Neural progenitor cell (in vitro differentiated cells): ENCODE measurements at regions not wholly inside any gene's neighbourhood (a gene's known extent, or its start where the extent isn't known, plus 50 kb on each side); places are given as distances from the start of the nearest gene placed in this dataset.

Experiments used
- DNase-seq: peaks from one replicate; pipeline ENCODE4 v3.0.0-alpha.2; 2016; ENCODE audit warnings: low spot score
- H2AFZ ChIP-seq: fragments of 200-600 bp; sonication (generic); replicated peaks from 2 replicates; pipeline ENCODE4 v1.6.1; 2016; ENCODE audit warnings: antibody characterized with exemption
- H3F3A ChIP-seq: fragments of 200-600 bp; sonication (generic); 2 replicates; pipeline ENCODE4 v1.6.1; 2016; ENCODE audit warnings: antibody characterized with exemption, low read depth
- H3K27ac ChIP-seq: fragments of 200-600 bp; sonication (generic); 2 replicates; pipeline ENCODE4 v1.5.1; 2016; ENCODE audit warnings: mild to moderate bottlenecking
- H3K27me3 ChIP-seq: fragments of 200-600 bp; sonication (generic); 2 replicates; pipeline ENCODE4 v1.6.1; 2016; ENCODE audit warnings: mild to moderate bottlenecking, moderate library complexity
- H3K36me3 ChIP-seq: fragments of 200-600 bp; sonication (generic); 2 replicates; pipeline ENCODE4 v1.5.1; 2016
- H3K4me1 ChIP-seq: fragments of 200-600 bp; sonication (generic); 2 replicates; pipeline ENCODE4 v1.6.1; 2016; ENCODE audit warnings: mixed run types
- H3K4me2 ChIP-seq: fragments of 200-600 bp; sonication (generic); 2 replicates; pipeline ENCODE4 v1.6.1; 2016
- H3K4me3 ChIP-seq: fragments of 200-600 bp; sonication (generic); 2 replicates; pipeline ENCODE4 v1.5.1; 2016
- H3K79me2 ChIP-seq: fragments of 200-600 bp; sonication (generic); 2 replicates; pipeline ENCODE4 v1.6.1; 2016; ENCODE audit warnings: low read depth
- H3K9ac ChIP-seq: fragments of 200-600 bp; sonication (generic); 2 replicates; pipeline ENCODE4 v1.6.1; 2016
- H3K9me3 ChIP-seq: fragments of 200-600 bp; sonication (generic); 2 replicates; pipeline ENCODE4 v1.5.1; 2016; ENCODE audit warnings: low read depth
- H4K20me1 ChIP-seq: fragments of 200-600 bp; sonication (generic); 2 replicates; pipeline ENCODE4 v1.6.1; 2016; ENCODE audit warnings: low read depth
- H3K27ac Mint-ChIP-seq: 3 replicates; pipeline ENCODE4 v1.8.0; 2021; ENCODE audit warnings: mixed read lengths
- H3K27me3 Mint-ChIP-seq: 2 replicates; pipeline ENCODE4 v1.8.0; 2022; ENCODE audit warnings: low read depth, mild to moderate bottlenecking, inconsistent platforms, moderate library complexity, mixed read lengths; ENCODE audit not compliant: insufficient read depth
- H3K36me3 Mint-ChIP-seq: 3 replicates; pipeline ENCODE4 v1.8.0; 2021; ENCODE audit warnings: mixed read lengths
- H3K4me1 Mint-ChIP-seq: 3 replicates; pipeline ENCODE4 v1.8.0; 2021; ENCODE audit warnings: mixed read lengths
- H3K4me3 Mint-ChIP-seq: 3 replicates; pipeline ENCODE4 v1.8.0; 2021; ENCODE audit warnings: mild to moderate bottlenecking, moderate library complexity, mixed read lengths
- H3K9me3 Mint-ChIP-seq: 3 replicates; pipeline ENCODE4 v1.8.0; 2020; ENCODE audit warnings: mixed read lengths
- EZH2 ChIP-seq: fragments of 200-600 bp; sonication (generic); IDR thresholded peaks from 2 replicates; pipeline ENCODE4 v1.6.1; 2017; ENCODE audit warnings: antibody characterized with exemption, mild to moderate bottlenecking, moderate library complexity
- EZH2phosphoT487 ChIP-seq: fragments of 200-600 bp; sonication (generic); IDR thresholded peaks from 2 replicates; pipeline ENCODE4 v1.6.1; 2017; ENCODE audit warnings: antibody characterized with exemption
- TF ChIP-seq, protein P1 (sequence below): fragments of 200-600 bp; sonication (generic); IDR thresholded peaks from 2 replicates; pipeline ENCODE4 v1.5.1; 2017; ENCODE audit warnings: antibody characterized with exemption, mild to moderate bottlenecking

DNA sequence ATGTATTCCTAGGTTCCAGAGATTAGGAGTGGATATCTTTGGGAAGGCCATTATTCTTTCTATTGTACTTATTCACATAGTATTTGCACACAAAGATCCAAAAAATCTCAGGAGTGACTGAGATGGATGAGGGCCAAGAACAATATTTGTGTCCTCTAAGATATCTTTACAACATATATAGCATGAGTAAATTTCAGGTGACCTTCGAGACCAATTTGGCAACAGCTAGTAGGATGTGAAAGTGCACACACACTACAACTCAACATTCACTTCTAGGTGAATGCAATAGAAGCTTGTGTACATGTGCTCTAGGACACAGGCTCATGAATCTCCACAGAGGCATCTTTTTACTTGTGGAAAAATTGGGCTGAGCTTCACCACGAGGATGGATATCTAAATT, 224.0 kb downstream of the C1orf94 start:
- H2AFZ ChIP-seq = no peak overlapping the region
- H3K9me3 Mint-ChIP-seq = no peaks in the 10 kb centered on the region
- H3K27ac ChIP-seq = no peak overlapping the region
- H3F3A ChIP-seq = no peaks in the 10 kb centered on the region
- H3K27me3 ChIP-seq = peaks cover 3% of the 10 kb centered on the region
- DNase-seq = no peak
- no peaks in the 10 kb centered on the region for H3K36me3 Mint-ChIP-seq
- H4K20me1 ChIP-seq = no peaks in the 10 kb centered on the region
- no peaks in the 10 kb centered on the region for H3K79me2 ChIP-seq
- H3K4me3 ChIP-seq = no peak overlapping the region
- no peaks in the 10 kb centered on the region for H3K9me3 ChIP-seq
- no peaks in the 10 kb centered on the region for H3K27me3 Mint-ChIP-seq
- no peak overlapping the region for H3K27ac Mint-ChIP-seq
- H3K9ac ChIP-seq = no peak overlapping the region
- H3K4me1 Mint-ChIP-seq = no peaks in the 10 kb centered on the region
- TF ChIP-seq EZH2phosphoT487 = no peak
- TF ChIP-seq EZH2 = no peak
- H3K4me2 ChIP-seq = no peak overlapping the region
- H3K4me1 ChIP-seq = no peaks in the 10 kb centered on the region
- H3K4me3 Mint-ChIP-seq = no peak overlapping the region
- H3K36me3 ChIP-seq = no peaks in the 10 kb centered on the region

DNA sequence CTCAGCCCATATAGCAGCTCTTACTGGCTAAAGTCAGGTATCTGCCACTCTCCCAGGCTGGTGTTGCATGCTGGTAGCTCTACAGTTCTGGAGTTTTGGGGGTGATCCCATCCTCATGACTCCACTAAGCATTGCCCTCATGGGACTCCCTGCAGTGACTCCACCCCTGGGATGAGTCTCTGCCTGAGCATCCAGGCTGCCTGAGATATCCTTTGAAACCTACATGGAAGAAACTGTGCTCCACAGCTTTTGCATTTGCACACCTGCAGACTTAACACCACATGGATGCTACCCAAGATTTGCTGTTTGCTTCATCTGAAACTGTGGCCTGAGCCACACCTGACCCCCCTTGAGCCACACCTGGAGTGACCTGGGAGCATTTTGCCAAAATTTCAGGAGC, 226.4 kb downstream of the C1orf94 start:
- Mint-ChIP-seq H3K4me3 (no peak overlapping the region), H3K27ac (no peak overlapping the region), H3K4me1 (peaks cover 2% of the 10 kb centered on the region), H3K36me3 (no peaks in the 10 kb centered on the region), H3K9me3 (no peaks in the 10 kb centered on the region), H3K27me3 (no peaks in the 10 kb centered on the region)
- Histone ChIP-seq H3K27me3 (no peaks in the 10 kb centered on the region), H3K27ac (no peak overlapping the region), H2AFZ (no peak overlapping the region), H3K36me3 (no peaks in the 10 kb centered on the region), H3F3A (no peaks in the 10 kb centered on the region), H3K4me2 (no peak overlapping the region), H3K4me1 (no peaks in the 10 kb centered on the region), H3K79me2 (no peaks in the 10 kb centered on the region), H3K9ac (no peak overlapping the region), H3K9me3 (no peaks in the 10 kb centered on the region), H4K20me1 (no peaks in the 10 kb centered on the region), H3K4me3 (no peak overlapping the region)
- TF ChIP-seq EZH2 (no peak), EZH2phosphoT487 (no peak)
- TF ChIP-seq, protein P1, sequence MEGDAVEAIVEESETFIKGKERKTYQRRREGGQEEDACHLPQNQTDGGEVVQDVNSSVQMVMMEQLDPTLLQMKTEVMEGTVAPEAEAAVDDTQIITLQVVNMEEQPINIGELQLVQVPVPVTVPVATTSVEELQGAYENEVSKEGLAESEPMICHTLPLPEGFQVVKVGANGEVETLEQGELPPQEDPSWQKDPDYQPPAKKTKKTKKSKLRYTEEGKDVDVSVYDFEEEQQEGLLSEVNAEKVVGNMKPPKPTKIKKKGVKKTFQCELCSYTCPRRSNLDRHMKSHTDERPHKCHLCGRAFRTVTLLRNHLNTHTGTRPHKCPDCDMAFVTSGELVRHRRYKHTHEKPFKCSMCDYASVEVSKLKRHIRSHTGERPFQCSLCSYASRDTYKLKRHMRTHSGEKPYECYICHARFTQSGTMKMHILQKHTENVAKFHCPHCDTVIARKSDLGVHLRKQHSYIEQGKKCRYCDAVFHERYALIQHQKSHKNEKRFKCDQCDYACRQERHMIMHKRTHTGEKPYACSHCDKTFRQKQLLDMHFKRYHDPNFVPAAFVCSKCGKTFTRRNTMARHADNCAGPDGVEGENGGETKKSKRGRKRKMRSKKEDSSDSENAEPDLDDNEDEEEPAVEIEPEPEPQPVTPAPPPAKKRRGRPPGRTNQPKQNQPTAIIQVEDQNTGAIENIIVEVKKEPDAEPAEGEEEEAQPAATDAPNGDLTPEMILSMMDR = no peak
- DNase-seq = no peak

DNA sequence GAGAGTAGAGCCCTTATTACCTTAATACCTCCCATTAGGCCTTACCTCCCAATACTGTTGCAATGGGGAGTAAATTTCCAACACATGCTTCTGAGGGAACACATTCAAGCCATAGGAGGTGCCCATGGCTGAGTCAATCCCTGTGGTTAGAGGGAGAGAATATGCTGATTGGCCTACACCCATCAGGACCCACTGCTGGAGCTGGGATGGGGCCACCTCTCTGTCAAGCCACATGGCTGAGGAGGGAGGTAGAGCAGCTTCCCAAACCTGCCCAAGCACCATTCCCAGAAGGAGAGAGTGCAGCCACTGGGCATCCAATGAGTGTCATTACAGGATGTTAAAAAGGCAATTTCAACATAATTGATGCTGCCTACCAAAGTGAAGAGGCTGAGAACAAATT, 228.1 kb downstream of the C1orf94 start:
- TF ChIP-seq, protein P1 = no peak
- TF ChIP-seq EZH2 (no peak), EZH2phosphoT487 (no peak)
- Mint-ChIP-seq H3K27ac (no peak overlapping the region), H3K4me3 (no peak overlapping the region), H3K27me3 (no peaks in the 10 kb centered on the region), H3K36me3 (no peaks in the 10 kb centered on the region), H3K4me1 (peaks cover 2% of the 10 kb centered on the region), H3K9me3 (no peaks in the 10 kb centered on the region)
- no peak overlapping the region for H2AFZ ChIP-seq
- H3K27me3 ChIP-seq = no peaks in the 10 kb centered on the region
- DNase-seq = no peak
- no peak overlapping the region for H3K27ac ChIP-seq
- no peaks in the 10 kb centered on the region for H4K20me1 ChIP-seq
- no peak overlapping the region for H3K4me3 ChIP-seq
- no peaks in the 10 kb centered on the region for H3K79me2 ChIP-seq
- no peaks in the 10 kb centered on the region for H3K9me3 ChIP-seq
- no peaks in the 10 kb centered on the region for H3K4me1 ChIP-seq
- no peak overlapping the region for H3K9ac ChIP-seq
- no peak overlapping the region for H3K4me2 ChIP-seq
- no peaks in the 10 kb centered on the region for H3K36me3 ChIP-seq
- H3F3A ChIP-seq = no peaks in the 10 kb centered on the region

DNA sequence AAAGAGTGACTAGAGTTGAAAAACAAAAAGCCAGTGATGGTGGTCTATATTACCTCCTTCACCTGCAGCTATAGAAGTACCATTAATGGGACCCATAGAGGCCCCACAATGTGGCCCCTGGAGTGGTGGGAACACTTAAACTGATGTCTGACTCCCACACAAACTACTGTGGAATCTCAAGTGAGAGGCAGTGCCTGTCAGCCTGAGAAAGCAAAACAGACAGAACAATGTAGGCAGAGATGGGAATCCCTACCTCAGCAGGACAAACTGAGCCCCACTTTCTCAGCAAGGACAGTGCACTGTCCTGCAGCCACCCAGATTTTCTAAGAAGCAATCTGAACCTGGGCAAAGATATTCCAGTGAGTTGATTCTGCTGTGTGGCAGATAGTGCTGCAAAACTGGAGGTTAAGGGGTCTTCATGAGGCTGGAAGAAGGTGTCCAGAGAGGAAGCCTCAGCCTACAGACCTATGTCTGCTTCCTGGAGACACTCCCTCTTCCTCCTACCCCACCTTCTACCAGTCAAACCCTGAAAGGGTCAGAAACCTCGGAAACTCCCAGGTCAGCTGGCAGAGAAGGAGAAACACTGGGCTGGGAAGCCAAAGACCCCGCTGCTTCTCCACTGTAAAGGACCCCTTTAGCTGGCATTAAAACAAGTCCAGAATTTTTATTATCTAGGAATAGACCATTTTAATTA, 228.7 kb downstream of the C1orf94 start:
- Histone ChIP-seq H3K27ac (no peak overlapping the region), H4K20me1 (no peaks in the 10 kb centered on the region), H3K9me3 (no peaks in the 10 kb centered on the region), H3K27me3 (no peaks in the 10 kb centered on the region), H2AFZ (no peak overlapping the region), H3K79me2 (no peaks in the 10 kb centered on the region), H3K4me3 (no peak overlapping the region), H3K4me1 (no peaks in the 10 kb centered on the region), H3K9ac (no peak overlapping the region), H3K36me3 (no peaks in the 10 kb centered on the region), H3F3A (no peaks in the 10 kb centered on the region), H3K4me2 (no peak overlapping the region)
- TF ChIP-seq EZH2 (no peak), EZH2phosphoT487 (no peak)
- TF ChIP-seq, protein P1 = no peak
- Mint-ChIP-seq H3K36me3 (no peaks in the 10 kb centered on the region), H3K9me3 (no peaks in the 10 kb centered on the region), H3K27me3 (no peaks in the 10 kb centered on the region), H3K27ac (no peak overlapping the region), H3K4me1 (peaks cover 2% of the 10 kb centered on the region), H3K4me3 (no peak overlapping the region)
- no peak for DNase-seq
